B cell (primary cell): ENCODE measurements at regions not wholly inside any gene's neighbourhood (a gene's known extent, or its start where the extent isn't known, plus 50 kb on each side); places are given as distances from the start of the nearest gene placed in this dataset.

Experiments
- ATAC-seq: fragments of 200-7000 bp; cut with Tn5 transposase; one replicate; pipeline ENCODE4 v1.10.0; 2021; ENCODE audit warnings: low read depth, mild to moderate bottlenecking, moderate number of reproducible peaks, moderate library complexity
- CTCF ChIA-PET: fragments of 350-600 bp; sonication (Branson Sonifier 250); formaldehyde crosslinking; loops from one replicate; lab custom pipeline; 2021; ENCODE audit warnings: antibody characterized with exemption, inconsistent platforms; lab: Charles Lee
- POLR2A ChIA-PET: fragments of 350-600 bp; sonication (Branson Sonifier 250); formaldehyde crosslinking; loops from one replicate; lab custom pipeline; 2021; ENCODE audit warnings: antibody characterized with exemption; lab: Charles Lee
- DNase-seq: peaks from one replicate; pipeline ENCODE4 v3.0.0; 2013
- H2AFZ ChIP-seq: 2 replicates; pipeline ENCODE4 v1.6.1; 2012; ENCODE audit warnings: mild to moderate bottlenecking, low read depth, low read length; ENCODE audit not compliant: insufficient read depth, poor library complexity, severe bottlenecking
- H3K27ac ChIP-seq, 2 donors: 1 replicate in 1 of 2; 2 replicates in 1 of 2; pipeline ENCODE4 v1.5.1; 2012 to 2013; ENCODE audit warnings: low read length in 2 of 2, mild to moderate bottlenecking in 2 of 2, moderate library complexity in 1 of 2
- H3K27me3 ChIP-seq, 4 experiments: fragments of 200-600 bp in 1 of 4; sonication (generic) in 1 of 4; replicated peaks in 1 of 4; 1 replicate in 2 of 4; 2 replicates in 2 of 4; pipeline versions ENCODE4 v1.6.1 to v1.7.0; 2013 to 2016; ENCODE audit warnings: low read length in 3 of 4, mild to moderate bottlenecking in 2 of 4, mixed read lengths in 1 of 4, moderate library complexity in 1 of 4; ENCODE audit not compliant: insufficient read depth in 4 of 4, control insufficient read depth in 3 of 4; ENCODE audit errors: control extremely low read depth in 1 of 4
- H3K36me3 ChIP-seq, 2 experiments: replicated peaks in 1 of 2; 1 replicate in 1 of 2; 2 replicates in 1 of 2; pipeline versions ENCODE4 v1.6.1 to v1.7.1; 2013; ENCODE audit warnings: low read length in 1 of 2; ENCODE audit not compliant: insufficient read depth in 2 of 2, control insufficient read depth in 1 of 2; ENCODE audit errors: control extremely low read depth in 1 of 2, extremely low read depth in 1 of 2
- H3K4me1 ChIP-seq, 2 donors: fragments of 200-600 bp in 1 of 2; sonication (generic) in 1 of 2; 1 replicate in 1 of 2; 2 replicates in 1 of 2; pipeline versions ENCODE4 v1.5.1 to v1.6.1; 2013 to 2017; ENCODE audit warnings: low read length in 2 of 2; ENCODE audit not compliant: control insufficient read depth in 2 of 2, insufficient read depth in 2 of 2
- H3K4me2 ChIP-seq: replicated peaks from 2 replicates; pipeline ENCODE3; 2012; ENCODE audit warnings: mild to moderate bottlenecking, low read depth, low read length; ENCODE audit not compliant: poor library complexity, severe bottlenecking
- H3K4me3 ChIP-seq, 5 experiments: fragments of 200-600 bp in 1 of 5; sonication (generic) in 1 of 5; 1 replicate in 3 of 5; 2 replicates in 2 of 5; pipeline versions ENCODE4 v1.5.1 to v1.7.0; 2011 to 2016; ENCODE audit warnings: low read length in 4 of 5, mild to moderate bottlenecking in 4 of 5, low read depth in 2 of 5, control low read depth in 1 of 5, moderate library complexity in 1 of 5; ENCODE audit not compliant: insufficient read depth in 1 of 5; ENCODE audit errors: control extremely low read depth in 1 of 5, extremely low read depth in 1 of 5
- H3K79me2 ChIP-seq: fragments of 200-600 bp; sonication (generic); one replicate; pipeline ENCODE4 v1.6.0; 2016; ENCODE audit warnings: low read length; ENCODE audit not compliant: control insufficient read depth, insufficient read depth
- H3K9ac ChIP-seq: fragments of 200-600 bp; sonication (generic); 2 replicates; pipeline ENCODE4 v1.6.1; 2017; ENCODE audit warnings: mild to moderate bottlenecking, low read length, moderate library complexity
- H3K9me3 ChIP-seq, 3 donors: one replicate each; pipeline versions ENCODE4 v1.6.1 to v1.7.1; 2013; ENCODE audit warnings: low read length in 2 of 3; ENCODE audit not compliant: control insufficient read depth in 2 of 3, insufficient read depth in 1 of 3; ENCODE audit errors: control extremely low read depth in 1 of 3
- H4K20me1 ChIP-seq: 2 replicates; pipeline ENCODE4 v1.6.0; 2012; ENCODE audit warnings: mild to moderate bottlenecking, low read length; ENCODE audit not compliant: insufficient read depth, control insufficient read depth, poor library complexity, severe bottlenecking
- H3K27ac Mint-ChIP-seq: one replicate; pipeline ENCODE4 v1.8.0; 2021; ENCODE audit warnings: mixed read lengths
- H3K27me3 Mint-ChIP-seq: one replicate; pipeline ENCODE4 v1.8.0; 2021; ENCODE audit warnings: mixed read lengths
- H3K4me1 Mint-ChIP-seq: one replicate; pipeline ENCODE4 v1.8.0; 2021; ENCODE audit warnings: mixed read lengths
- H3K4me3 Mint-ChIP-seq: one replicate; pipeline ENCODE4 v1.8.0; 2021; ENCODE audit warnings: mixed read lengths
- H3K9me3 Mint-ChIP-seq: one replicate; pipeline ENCODE4 v1.8.0; 2022; ENCODE audit warnings: mixed read lengths; ENCODE audit not compliant: insufficient read depth
- CTCF ChIP-seq: fragments of 200-600 bp; IDR thresholded peaks from one replicate; pipeline ENCODE4 v1.8.0; 2022; ENCODE audit warnings: antibody characterized with exemption, mild to moderate bottlenecking
- EZH2 ChIP-seq: IDR thresholded peaks from 2 replicates; pipeline ENCODE4 v1.6.1; 2012; ENCODE audit warnings: borderline replicate concordance, low read depth, mild to moderate bottlenecking, moderate library complexity, low read length; ENCODE audit not compliant: insufficient read depth, poor library complexity, severe bottlenecking
- WGBS: methylation state at CpG from one replicate; pipeline ENCODE4 v1.1.5; 2013; ENCODE audit warnings: missing lambda C conversion rate; ENCODE audit not compliant: insufficient coverage; 5-methylcytosine and 5-hydroxymethylcytosine counted together
- intact Hi-C: fragments of 100-400 bp; cut with micrococcal nuclease; formaldehyde crosslinking; loops from one replicate; pipeline ENCODE4 v1.10.0; 2022

DNA sequence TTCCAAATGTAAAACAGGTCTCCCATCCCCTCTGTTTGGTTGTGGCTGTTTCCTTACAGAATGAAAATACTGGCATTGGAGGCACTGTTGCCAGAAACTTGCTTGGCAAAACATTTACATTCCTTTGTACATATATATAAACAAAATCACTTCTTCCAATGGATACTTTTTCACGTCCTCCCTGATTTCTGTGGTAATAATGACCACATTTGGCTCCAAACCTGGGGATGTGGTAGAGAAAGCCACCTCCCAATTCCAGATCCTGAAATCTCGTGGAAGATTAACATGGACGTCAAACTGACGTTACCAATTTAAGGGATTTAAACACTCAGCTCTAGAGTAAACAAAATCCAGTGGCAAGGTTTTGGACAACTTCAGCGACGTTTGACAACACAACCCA is 370.8 kb upstream of the ZFHX3 start:
- WGBS: 90% methylated on average over 5 of the region's 6 CpGs

DNA sequence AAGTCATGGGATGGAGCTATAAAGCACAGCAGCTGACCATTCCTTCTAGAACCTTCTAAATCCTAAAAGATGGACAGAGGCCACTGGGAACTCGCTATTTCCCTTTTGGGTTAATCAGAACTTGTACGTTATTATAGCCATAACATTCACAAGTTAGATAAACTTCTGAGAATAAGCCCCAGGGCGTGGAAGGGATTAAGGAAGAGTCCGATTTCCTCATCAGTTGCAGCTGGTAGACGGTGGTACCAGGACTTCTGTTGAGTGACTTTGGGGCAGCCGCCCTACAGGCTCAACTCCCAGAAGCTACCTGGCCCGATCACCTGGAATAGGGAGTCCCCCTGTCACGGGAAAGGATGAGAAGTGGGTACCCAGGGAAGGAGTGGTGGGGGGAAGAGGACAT is 370.1 kb upstream of the ZFHX3 start:
- ATAC-seq (no peak), DNase-seq (no peak)
- no peaks in the 10 kb centered on the region for H3K27me3 Mint-ChIP-seq
- POLR2A ChIA-PET: no interaction called here
- WGBS: 91% methylated on average over 8 of the region's 8 CpGs
- Histone ChIP-seq H4K20me1 (no peaks in the 10 kb centered on the region), H3K27me3 (no peaks in the 10 kb centered on the region), H3K9me3 (no peaks in the 10 kb centered on the region), H3K4me1 (no peaks in the 10 kb centered on the region), H3K9ac (no peak overlapping the region), H3K4me3 (no peak overlapping the region), H3K36me3 (no peaks in the 10 kb centered on the region), H3K4me2 (no peak overlapping the region), H2AFZ (no peak overlapping the region), H3K27ac (no peak overlapping the region), H3K79me2 (no peaks in the 10 kb centered on the region)
- CTCF ChIA-PET: no interaction called here
- no peak overlapping the region for H3K27ac Mint-ChIP-seq
- H3K4me3 Mint-ChIP-seq: no peak overlapping the region
- H3K4me1 Mint-ChIP-seq: no peaks in the 10 kb centered on the region
- intact Hi-C loops: no loop called here
- TF ChIP-seq CTCF: no peak
- TF ChIP-seq EZH2: no peak
- no peaks in the 10 kb centered on the region for H3K9me3 Mint-ChIP-seq

More for the DNA sequence above, 370.8 kb upstream of the ZFHX3 start:
- no peaks in the 10 kb centered on the region for H3K9me3 Mint-ChIP-seq
- H3K4me3 Mint-ChIP-seq: no peak overlapping the region
- no peaks in the 10 kb centered on the region for H3K27me3 ChIP-seq
- no peak overlapping the region for H3K9ac ChIP-seq
- H3K4me2 ChIP-seq: no peak overlapping the region
- H3K27ac Mint-ChIP-seq: no peak overlapping the region
- no peaks in the 10 kb centered on the region for H3K4me1 ChIP-seq
- H3K4me1 Mint-ChIP-seq: no peaks in the 10 kb centered on the region
- no peak overlapping the region for H3K4me3 ChIP-seq
- ATAC-seq (no peak), DNase-seq (no peak)
- TF ChIP-seq CTCF (no peak), EZH2 (no peak)
- no peaks in the 10 kb centered on the region for H3K36me3 ChIP-seq
- H3K79me2 ChIP-seq: no peaks in the 10 kb centered on the region
- intact Hi-C loops: no loop called here
- no peak overlapping the region for H3K27ac ChIP-seq
- no peaks in the 10 kb centered on the region for H4K20me1 ChIP-seq
- H2AFZ ChIP-seq: no peak overlapping the region
- no peaks in the 10 kb centered on the region for H3K9me3 ChIP-seq
- H3K27me3 Mint-ChIP-seq: no peaks in the 10 kb centered on the region
- ChIA-PET POLR2A (no interaction called here), CTCF (no interaction called here)
